ENCODE measurements at regions not wholly inside any gene's neighbourhood (a gene's known extent, or its start where the extent isn't known, plus 50 kb on each side); places are given as distances from the start of the nearest gene placed in this dataset.

DNA sequence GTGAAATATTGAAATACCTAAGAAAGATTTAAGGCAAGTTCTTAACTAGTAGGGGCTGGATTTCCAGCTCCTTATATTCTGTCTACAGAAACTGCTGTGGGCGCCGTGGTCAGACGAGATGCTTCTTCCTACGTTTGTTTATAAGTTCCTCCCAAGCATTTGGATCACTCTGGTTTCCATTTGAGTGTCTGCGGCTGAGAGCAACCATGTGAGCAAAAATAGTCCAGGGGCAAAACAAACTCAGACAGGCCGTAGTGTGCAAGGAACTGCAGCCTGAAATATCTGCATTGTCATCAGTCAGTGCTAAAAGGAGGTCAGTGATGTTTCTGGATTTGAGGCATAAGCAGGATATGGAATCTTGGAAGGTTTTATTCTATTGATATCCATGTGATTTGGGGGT lies 485.9 kb upstream of the JAG1 start:
- H3K27me3 ChIP-seq (ENCODE audit: control insufficient read depth in 1 of 2, insufficient read depth in 2 of 2, low read length in 2 of 2), result no peaks in the 10 kb centered on the region
- ChIA-PET CTCF (no interaction called here), POLR2A (no interaction called here)
- no peak overlapping the region for H3K27ac ChIP-seq (ENCODE audit: low read depth in 1 of 2, low read length in 2 of 2)
- H3K9me3 ChIP-seq (ENCODE audit: control insufficient read depth in 1 of 2, insufficient read depth in 1 of 2, low read length in 2 of 2), result no peaks in the 10 kb centered on the region
- no peaks in the 10 kb centered on the region for H3K27me3 Mint-ChIP-seq
- TF ChIP-seq, protein P1, sequence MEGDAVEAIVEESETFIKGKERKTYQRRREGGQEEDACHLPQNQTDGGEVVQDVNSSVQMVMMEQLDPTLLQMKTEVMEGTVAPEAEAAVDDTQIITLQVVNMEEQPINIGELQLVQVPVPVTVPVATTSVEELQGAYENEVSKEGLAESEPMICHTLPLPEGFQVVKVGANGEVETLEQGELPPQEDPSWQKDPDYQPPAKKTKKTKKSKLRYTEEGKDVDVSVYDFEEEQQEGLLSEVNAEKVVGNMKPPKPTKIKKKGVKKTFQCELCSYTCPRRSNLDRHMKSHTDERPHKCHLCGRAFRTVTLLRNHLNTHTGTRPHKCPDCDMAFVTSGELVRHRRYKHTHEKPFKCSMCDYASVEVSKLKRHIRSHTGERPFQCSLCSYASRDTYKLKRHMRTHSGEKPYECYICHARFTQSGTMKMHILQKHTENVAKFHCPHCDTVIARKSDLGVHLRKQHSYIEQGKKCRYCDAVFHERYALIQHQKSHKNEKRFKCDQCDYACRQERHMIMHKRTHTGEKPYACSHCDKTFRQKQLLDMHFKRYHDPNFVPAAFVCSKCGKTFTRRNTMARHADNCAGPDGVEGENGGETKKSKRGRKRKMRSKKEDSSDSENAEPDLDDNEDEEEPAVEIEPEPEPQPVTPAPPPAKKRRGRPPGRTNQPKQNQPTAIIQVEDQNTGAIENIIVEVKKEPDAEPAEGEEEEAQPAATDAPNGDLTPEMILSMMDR (IDR thresholded peaks at IDR 0.05), result no peak
- intact Hi-C loops (cut with DNase I, micrococcal nuclease), result no loop called here
- no peak overlapping the region for H3K27ac Mint-ChIP-seq
- no peaks in the 10 kb centered on the region for H3K36me3 Mint-ChIP-seq (ENCODE audit: low read depth)
- H3K4me1 ChIP-seq (ENCODE audit: insufficient read depth, low read length), result no peaks in the 10 kb centered on the region
- ATAC-seq (ENCODE audit: poor library complexity) (no peak), DNase-seq (no peak)
- no peak overlapping the region for H3K4me3 Mint-ChIP-seq
- peaks cover 7% of the 10 kb centered on the region for H3K9me3 Mint-ChIP-seq
- H3K4me3 ChIP-seq (ENCODE audit: low read length), result no peak overlapping the region
- H3K4me1 Mint-ChIP-seq (ENCODE audit: low read depth), result no peaks in the 10 kb centered on the region
- no peaks in the 10 kb centered on the region for H3K36me3 ChIP-seq (ENCODE audit: insufficient read depth, low read length)

DNA sequence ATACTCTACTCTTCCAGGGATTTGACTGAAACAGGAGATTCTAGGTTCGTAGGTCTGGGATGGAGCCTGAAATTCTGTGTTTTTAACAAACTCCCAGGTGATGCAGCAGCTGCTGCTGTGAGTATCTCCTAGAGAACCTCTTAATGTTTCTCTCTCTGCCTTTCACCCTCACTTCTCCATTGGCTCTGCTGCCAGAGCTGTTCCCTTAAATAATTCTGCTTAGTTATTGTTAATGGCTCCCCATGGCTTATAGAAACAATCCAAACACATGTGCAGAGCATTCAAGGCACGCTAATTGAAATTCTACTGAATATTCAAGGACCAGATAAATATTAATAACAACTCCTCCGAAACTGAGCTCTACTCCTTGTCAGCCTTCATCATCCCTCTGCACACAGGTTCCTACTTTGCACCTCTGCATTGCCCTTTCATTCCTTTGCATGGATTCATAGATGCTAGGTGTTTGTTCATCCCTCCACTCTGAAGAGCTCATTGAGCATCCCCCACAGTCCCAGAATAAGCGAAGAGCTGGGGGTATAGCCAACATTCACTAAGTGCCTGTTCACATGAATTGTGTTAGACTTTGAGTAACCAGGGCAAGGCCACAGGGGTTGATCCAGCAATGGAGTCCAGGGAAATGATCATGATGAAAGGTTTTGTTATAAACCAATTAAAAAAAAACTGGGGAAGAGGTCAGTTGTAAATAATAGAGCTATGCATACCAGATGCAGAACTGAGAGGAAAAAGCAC lies 488.4 kb upstream of the JAG1 start:
- CTCF ChIA-PET, result no interaction called here

DNA sequence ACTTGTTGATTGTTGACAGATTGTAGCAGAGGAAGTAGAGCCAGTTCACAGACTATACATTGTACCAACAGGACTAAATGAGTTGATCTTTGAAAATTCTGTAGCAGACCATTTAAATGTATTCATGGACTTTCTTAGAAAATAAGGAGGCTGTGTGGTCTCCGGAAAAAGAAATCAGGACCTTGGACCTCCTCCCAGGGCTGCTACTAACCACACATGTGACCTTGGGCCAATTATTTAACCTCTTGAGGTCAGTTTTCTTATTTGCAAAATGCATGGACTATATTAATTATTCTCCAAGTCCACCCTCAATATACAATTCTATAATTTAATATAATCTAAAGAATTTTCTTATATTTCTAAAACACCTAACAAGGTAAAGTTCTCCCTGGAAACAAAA lies 492.0 kb upstream of the JAG1 start:
- intact Hi-C loops (cut with DNase I, micrococcal nuclease), result no loop called here
- POLR2A ChIA-PET, result no interaction called here
- TF ChIP-seq, protein P1 (IDR thresholded peaks at IDR 0.05), result no peak

More for the DNA sequence above, 488.4 kb upstream of the JAG1 start:
- Histone ChIP-seq H3K36me3 (ENCODE audit: insufficient read depth, low read length) (no peaks in the 10 kb centered on the region), H3K27me3 (ENCODE audit: control insufficient read depth in 1 of 2, insufficient read depth in 2 of 2, low read length in 2 of 2) (no peaks in the 10 kb centered on the region), H3K9me3 (ENCODE audit: control insufficient read depth in 1 of 2, insufficient read depth in 1 of 2, low read length in 2 of 2) (no peaks in the 10 kb centered on the region), H3K27ac (ENCODE audit: low read depth in 1 of 2, low read length in 2 of 2) (no peak overlapping the region), H3K4me3 (ENCODE audit: low read length) (no peak overlapping the region), H3K4me1 (ENCODE audit: insufficient read depth, low read length) (no peaks in the 10 kb centered on the region)
- ATAC-seq (ENCODE audit: poor library complexity), result no peak
- no peak overlapping the region for H3K4me3 Mint-ChIP-seq
- TF ChIP-seq, protein P1 (IDR thresholded peaks at IDR 0.05), result no peak
- POLR2A ChIA-PET, result no interaction called here
- no peak for DNase-seq
- H3K9me3 Mint-ChIP-seq, result peaks cover 7% of the 10 kb centered on the region
- H3K36me3 Mint-ChIP-seq (ENCODE audit: low read depth), result no peaks in the 10 kb centered on the region
- H3K27ac Mint-ChIP-seq, result no peak overlapping the region
- intact Hi-C loops (cut with DNase I, micrococcal nuclease), result no loop called here
- H3K27me3 Mint-ChIP-seq, result no peaks in the 10 kb centered on the region
- H3K4me1 Mint-ChIP-seq (ENCODE audit: low read depth), result no peaks in the 10 kb centered on the region

More for the DNA sequence above, 492.0 kb upstream of the JAG1 start:
- DNase-seq (no peak), ATAC-seq (ENCODE audit: poor library complexity) (no peak)
- no peaks in the 10 kb centered on the region for H3K27me3 Mint-ChIP-seq
- H3K27me3 ChIP-seq (ENCODE audit: control insufficient read depth in 1 of 2, insufficient read depth in 2 of 2, low read length in 2 of 2), result no peaks in the 10 kb centered on the region
- CTCF ChIA-PET, result no interaction called here
- H3K4me3 Mint-ChIP-seq, result no peak overlapping the region
- no peaks in the 10 kb centered on the region for H3K4me1 Mint-ChIP-seq (ENCODE audit: low read depth)
- H3K4me3 ChIP-seq (ENCODE audit: low read length), result no peak overlapping the region
- H3K4me1 ChIP-seq (ENCODE audit: insufficient read depth, low read length), result no peaks in the 10 kb centered on the region
- H3K36me3 ChIP-seq (ENCODE audit: insufficient read depth, low read length), result no peaks in the 10 kb centered on the region
- H3K9me3 ChIP-seq (ENCODE audit: control insufficient read depth in 1 of 2, insufficient read depth in 1 of 2, low read length in 2 of 2), result no peaks in the 10 kb centered on the region
- no peak overlapping the region for H3K27ac Mint-ChIP-seq
- peaks cover 2% of the 10 kb centered on the region for H3K9me3 Mint-ChIP-seq
- H3K36me3 Mint-ChIP-seq (ENCODE audit: low read depth), result no peaks in the 10 kb centered on the region
- H3K27ac ChIP-seq (ENCODE audit: low read depth in 1 of 2, low read length in 2 of 2), result no peak overlapping the region

Data from CD4-positive, alpha-beta T cell (primary cell).